Heart left ventricle (tissue), 16 donors: ENCODE measurements at regions not wholly inside any gene's neighbourhood (a gene's known extent, or its start where the extent isn't known, plus 50 kb on each side); places are given as distances from the start of the nearest gene placed in this dataset.

ENCODE experiments used
- ATAC-seq, 4 donors: fragments of 200-7000 bp; cut with Tn5 transposase; one replicate each; pipeline ENCODE4 v1.9.1; 2020 to 2022; ENCODE audit warnings: moderate library complexity in 4 of 4, mild to moderate bottlenecking in 3 of 4, moderate number of reproducible peaks in 1 of 4
- DNase-seq, 5 donors: peaks; one replicate each; pipeline ENCODE4 v3.0.0-alpha.2; 2020
- H3K27ac ChIP-seq, 12 donors: fragments of 200-600 bp; sonication (generic) in 4 of 12; one replicate each; pipeline versions ENCODE4 v1.5.0 to v1.8.0; 2016 to 2022; ENCODE audit warnings: mild to moderate bottlenecking in 2 of 12
- H3K27me3 ChIP-seq, 9 donors: fragments of 200-600 bp; sonication (generic) in 2 of 9; one replicate each; pipeline versions ENCODE4 v1.5.1 to v1.8.0; 2016 to 2022; ENCODE audit warnings: mild to moderate bottlenecking in 3 of 9
- H3K36me3 ChIP-seq, 9 donors: fragments of 200-600 bp; sonication (generic) in 2 of 9; one replicate each; pipeline versions ENCODE4 v1.5.0 to v1.8.0; 2018 to 2022; ENCODE audit warnings: mild to moderate bottlenecking in 2 of 9
- H3K4me1 ChIP-seq, 12 donors: fragments of 200-600 bp; sonication (generic) in 4 of 12; one replicate each; pipeline versions ENCODE4 v1.5.0 to v1.8.0; 2016 to 2022; ENCODE audit warnings: mild to moderate bottlenecking in 3 of 12
- H3K4me3 ChIP-seq, 12 donors: fragments of 200-600 bp; sonication (generic) in 4 of 12; one replicate each; pipeline versions ENCODE4 v1.5.0 to v1.8.0; 2017 to 2022; ENCODE audit warnings: mild to moderate bottlenecking in 9 of 12, moderate library complexity in 4 of 12
- H3K9me3 ChIP-seq, 12 donors: fragments of 200-600 bp; sonication (generic) in 4 of 12; one replicate each; pipeline versions ENCODE4 v1.5.0 to v1.8.0; 2016 to 2022; ENCODE audit warnings: mild to moderate bottlenecking in 1 of 12
- CTCF ChIP-seq, 12 donors: fragments of 200-600 bp; sonication (generic) in 4 of 12; IDR thresholded peaks; one replicate each; pipeline versions ENCODE4 v1.5.0 to v1.8.0; 2018 to 2022; ENCODE audit warnings: antibody characterized with exemption in 12 of 12, mild to moderate bottlenecking in 5 of 12
- POLR2A ChIP-seq, 2 donors: fragments of 450-650 bp; IDR thresholded peaks; one replicate each; pipeline ENCODE4 v1.6.1; 2017; ENCODE audit warnings: antibody characterized with exemption in 2 of 2, mild to moderate bottlenecking in 2 of 2, moderate library complexity in 2 of 2
- WGBS, 4 donors: extraction: QIAGEN DNeasy Blood & Tissue Kit in 2 of 4; methylation state at CpG; one replicate each; pipeline versions ENCODE4 v1.1.5 to v1.1.7; 2013 to 2018; 5-methylcytosine and 5-hydroxymethylcytosine counted together
- intact Hi-C, 10 donors: fragments of 100-400 bp; cut with DNase I; formaldehyde crosslinking; loops; one replicate each; pipeline versions ENCODE4 v1.11.1 to v1.14.2; 2022
- donor health status: ischemic (EF 13 %, LVEDD 7.1; RV severe dilation, severe dysfunction).
- donor health status: healthy with polysubstance abuse.
- donor health status: DM: no; HTN: yes; CAD: no.
- donor health status: DM: no; HTN: no; CAD: no.
- donor health status: ischemic (EF 25% LVEDD 6.9; RV normal size, moderate dysfunction).
- donor health status: ischemic (EF 25% LVEDD 5.7; RV mildly dilated, moderate dysfunction).
- donor health status: healthy.
- donor health status: DM: yes; HTN: yes; CAD: no.
- donor health status: ischemic (EF 35%, LVEDD 5.7; RV mildly dilated, moderate dysfunction).
- donor health status: nonischemic (EF 11% LVEDD 7.7; RV severe dilation, severe dysfunction).
- donor health status: DM: yes; HTN: yes; CAD: no.
- donor health status: PGD.
- donor health status: ischemic (EF 29% LVEDD 5.4; RV normal size, mild dysfunction).
- donor health status: nonischemic (EF 23%, LVEDD 6.1; RV moderate dilation, normal function).

- ATAC-seq (no peak), DNase-seq (no peak)
- TF ChIP-seq POLR2A (IDR thresholded peaks at IDR 0.05) = no peak
- TF ChIP-seq CTCF (IDR thresholded peaks at IDR 0.05) = no peak
- Histone ChIP-seq H3K4me3 (no peak overlapping the region), H3K27me3 (no peaks in the 10 kb centered on the region), H3K9me3 (peaks cover 0 to 4% (median 0%) of the 10 kb centered on the region in 12 donors), H3K27ac (no peak overlapping the region), H3K4me1 (peaks cover 0 to 22% (median 0%) of the 10 kb centered on the region in 12 donors), H3K36me3 (no peaks in the 10 kb centered on the region)
- intact Hi-C loops = no loop called here
These were observed 135.4 kb upstream of the FRMD4B start for GRCh38 chr3:69521286-69521685.

- WGBS, 4 donors = 97 to 98% (median 97%) methylated on average over 4 of the region's 4 CpGs
- Histone ChIP-seq H3K4me1 (peaks cover 0 to 23% (median 4%) of the 10 kb centered on the region in 12 donors), H3K27ac (peak overlapping the region in 1 of 12 donors; percentile 40), H3K9me3 (peaks cover 0 to 35% (median 10%) of the 10 kb centered on the region in 12 donors), H3K27me3 (no peaks in the 10 kb centered on the region), H3K4me3 (no peak overlapping the region), H3K36me3 (no peaks in the 10 kb centered on the region)
- TF ChIP-seq POLR2A (IDR thresholded peaks at IDR 0.05) (no peak), CTCF (IDR thresholded peaks at IDR 0.05) (no peak)
- intact Hi-C loops = no loop called here
- ATAC-seq (no peak), DNase-seq (no peak)
These were observed 125.5 kb upstream of the FRMD4B start for GRCh38 chr3:69511361-69511760.

GRCh38 chr3:69510481-69511030 is 124.7 kb upstream of the FRMD4B start:
- H3K4me1 ChIP-seq = peaks cover 0 to 30% (median 8%) of the 10 kb centered on the region in 12 donors
- DNase-seq (no peak), ATAC-seq (peak; percentile 56 to 80 (median 72))
- no peak overlapping the region for H3K4me3 ChIP-seq
- intact Hi-C loops = no loop called here
- no peak for TF ChIP-seq CTCF (IDR thresholded peaks at IDR 0.05)
- no peak for TF ChIP-seq POLR2A (IDR thresholded peaks at IDR 0.05)
- H3K9me3 ChIP-seq = peaks cover 0 to 35% (median 10%) of the 10 kb centered on the region in 12 donors
- no peaks in the 10 kb centered on the region for H3K36me3 ChIP-seq
- H3K27me3 ChIP-seq = no peaks in the 10 kb centered on the region
- 49 to 67% (median 61%) methylated on average over 3 of the region's 3 CpGs for WGBS, 4 donors
- peak overlapping the region in 8 of 12 donors; percentile 26 to 58 (median 42) for H3K27ac ChIP-seq

- Histone ChIP-seq H3K9me3 (peaks cover 0 to 22% (median 8%) of the 10 kb centered on the region in 12 donors), H3K27me3 (no peaks in the 10 kb centered on the region), H3K36me3 (no peaks in the 10 kb centered on the region), H3K4me1 (peaks cover 0 to 39% (median 12%) of the 10 kb centered on the region in 12 donors), H3K27ac (peak overlapping the region in 1 of 12 donors; percentile 22), H3K4me3 (no peak overlapping the region)
- no peak for TF ChIP-seq CTCF (IDR thresholded peaks at IDR 0.05)
- TF ChIP-seq POLR2A (IDR thresholded peaks at IDR 0.05) = no peak
- WGBS, 4 donors = 84 to 89% (median 86%) methylated on average over 3 of the region's 3 CpGs
- ATAC-seq = no peak
- DNase-seq = no peak
- intact Hi-C loops = no loop called here
These were observed 123.4 kb upstream of the FRMD4B start for GRCh38 chr3:69509288-69509687.
